ENCODE measurements at regions not wholly inside any gene's neighbourhood (a gene's known extent, or its start where the extent isn't known, plus 50 kb on each side); places are given as distances from the start of the nearest gene placed in this dataset.
"Not testable (repeated sequence)": the region's sequence is repeated elsewhere in the genome, so short reads cannot be mapped to it uniquely, and the experiment has no call there.

DNA sequence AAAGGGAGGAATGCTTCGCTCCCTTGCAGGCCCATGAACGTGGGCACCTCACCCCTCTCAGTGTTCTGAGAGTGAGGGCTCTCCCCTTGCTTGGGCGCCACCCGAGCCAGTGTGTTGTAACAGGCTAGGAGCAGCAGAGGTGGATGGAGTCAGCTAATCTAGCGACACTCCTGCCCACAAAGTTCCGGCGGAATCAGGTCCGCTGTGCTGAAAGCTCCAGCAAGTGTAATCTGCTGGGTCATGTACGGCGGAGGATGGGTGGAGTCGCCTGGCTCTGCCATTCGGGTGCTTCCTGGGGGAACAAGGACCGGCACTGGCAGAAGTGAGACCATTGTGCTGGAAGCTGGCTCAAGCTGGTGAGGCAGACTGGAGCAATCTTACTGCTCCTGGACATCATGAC is 1310.1 kb downstream of the EPHA7 start:
- H3K27me3 ChIP-seq = no peaks in the 10 kb centered on the region
- H3K36me3 ChIP-seq (replicated peaks in 1 of 2; ENCODE audit: insufficient read depth in 1 of 2, low read depth in 2 of 2) = no peaks in the 10 kb centered on the region
- intact Hi-C loops (cut with DNase I) = no loop called here
- DNase-seq (no peak), ATAC-seq (no peak)
- 83 to 93% methylated on average over 13 of the region's 13 CpGs for WGBS, 2 donors
- no peak overlapping the region for H3K4me3 ChIP-seq
- no peak for TF ChIP-seq POLR2A (IDR thresholded peaks at IDR 0.05)
- TF ChIP-seq, protein P1, sequence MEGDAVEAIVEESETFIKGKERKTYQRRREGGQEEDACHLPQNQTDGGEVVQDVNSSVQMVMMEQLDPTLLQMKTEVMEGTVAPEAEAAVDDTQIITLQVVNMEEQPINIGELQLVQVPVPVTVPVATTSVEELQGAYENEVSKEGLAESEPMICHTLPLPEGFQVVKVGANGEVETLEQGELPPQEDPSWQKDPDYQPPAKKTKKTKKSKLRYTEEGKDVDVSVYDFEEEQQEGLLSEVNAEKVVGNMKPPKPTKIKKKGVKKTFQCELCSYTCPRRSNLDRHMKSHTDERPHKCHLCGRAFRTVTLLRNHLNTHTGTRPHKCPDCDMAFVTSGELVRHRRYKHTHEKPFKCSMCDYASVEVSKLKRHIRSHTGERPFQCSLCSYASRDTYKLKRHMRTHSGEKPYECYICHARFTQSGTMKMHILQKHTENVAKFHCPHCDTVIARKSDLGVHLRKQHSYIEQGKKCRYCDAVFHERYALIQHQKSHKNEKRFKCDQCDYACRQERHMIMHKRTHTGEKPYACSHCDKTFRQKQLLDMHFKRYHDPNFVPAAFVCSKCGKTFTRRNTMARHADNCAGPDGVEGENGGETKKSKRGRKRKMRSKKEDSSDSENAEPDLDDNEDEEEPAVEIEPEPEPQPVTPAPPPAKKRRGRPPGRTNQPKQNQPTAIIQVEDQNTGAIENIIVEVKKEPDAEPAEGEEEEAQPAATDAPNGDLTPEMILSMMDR (IDR thresholded peaks at IDR 0.05) = no peak
- H3K27ac ChIP-seq = no peak overlapping the region
- H3K9me3 ChIP-seq = no peaks in the 10 kb centered on the region
- no peaks in the 10 kb centered on the region for H3K4me1 ChIP-seq

- Histone ChIP-seq H3K9me3 (peaks cover 0 to 5% (median 0%) of the 10 kb centered on the region in 3 donors), H3K4me1 (no peaks in the 10 kb centered on the region), H3K27ac (no peak overlapping the region), H3K36me3 (replicated peaks in 1 of 2; ENCODE audit: insufficient read depth in 1 of 2, low read depth in 2 of 2) (no peaks in the 10 kb centered on the region), H3K4me3 (no peak overlapping the region), H3K27me3 (no peaks in the 10 kb centered on the region)
- DNase-seq = no peak
- no peak for TF ChIP-seq POLR2A (IDR thresholded peaks at IDR 0.05)
- TF ChIP-seq, protein P1 (IDR thresholded peaks at IDR 0.05) = no peak
- intact Hi-C loops (cut with DNase I) = no loop called here
- ATAC-seq = no peak
- WGBS, 2 donors = 93 to 94% methylated on average over 2 of the region's 2 CpGs
Measured at GRCh38 chr6:92086750-92087149, 1332.6 kb downstream of the EPHA7 start.

- H3K27ac ChIP-seq; H3K36me3 ChIP-seq (replicated peaks in 1 of 2; ENCODE audit: insufficient read depth in 1 of 2, low read depth in 2 of 2); H3K9me3 ChIP-seq; ATAC-seq; H3K4me1 ChIP-seq; H3K4me3 ChIP-seq; intact Hi-C loops (cut with DNase I); DNase-seq; H3K27me3 ChIP-seq: not testable (repeated sequence)
- 73 to 86% methylated on average over 5 of the region's 5 CpGs for WGBS, 2 donors
Measured at GRCh38 chr6:92083914-92084313, 1335.4 kb downstream of the EPHA7 start.

GRCh38 chr6:92072387-92072786 is 1347.0 kb downstream of the EPHA7 start:
- no peaks in the 10 kb centered on the region for H3K36me3 ChIP-seq (replicated peaks in 1 of 2; ENCODE audit: insufficient read depth in 1 of 2, low read depth in 2 of 2)
- ATAC-seq (no peak), DNase-seq (no peak)
- TF ChIP-seq, protein P1 (IDR thresholded peaks at IDR 0.05) = no peak
- no peak for TF ChIP-seq POLR2A (IDR thresholded peaks at IDR 0.05)
- H3K9me3 ChIP-seq = no peaks in the 10 kb centered on the region
- H3K27ac ChIP-seq = no peak overlapping the region
- intact Hi-C loops (cut with DNase I) = no loop called here
- no peak overlapping the region for H3K4me3 ChIP-seq
- no peaks in the 10 kb centered on the region for H3K4me1 ChIP-seq
- no peaks in the 10 kb centered on the region for H3K27me3 ChIP-seq
- 60 to 61% methylated on average over 3 of the region's 3 CpGs for WGBS, 2 donors

DNA sequence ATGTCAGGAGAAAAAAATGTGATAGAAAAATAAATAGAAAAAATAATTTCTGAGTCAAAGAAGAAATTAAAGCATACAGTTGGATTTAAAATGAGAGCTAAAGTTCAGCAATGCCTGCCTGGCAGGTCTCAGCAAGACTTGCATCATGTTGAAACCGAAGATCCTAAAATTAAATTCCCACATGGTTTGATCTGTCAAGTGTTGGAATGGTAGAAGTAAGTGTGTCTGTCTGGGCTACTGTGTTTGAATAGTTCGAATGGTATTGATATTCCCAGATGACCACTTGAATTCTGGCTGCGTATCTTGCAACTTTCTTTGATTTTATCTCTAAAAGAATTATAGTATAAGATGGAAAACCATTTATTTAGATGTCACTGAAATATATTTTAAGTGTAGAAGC is 1349.6 kb downstream of the EPHA7 start:
- H3K4me1 ChIP-seq = no peaks in the 10 kb centered on the region
- DNase-seq (no peak), ATAC-seq (no peak)
- H3K27me3 ChIP-seq = no peaks in the 10 kb centered on the region
- no peak overlapping the region for H3K27ac ChIP-seq
- H3K4me3 ChIP-seq = no peak overlapping the region
- intact Hi-C loops (cut with DNase I) = no loop called here
- H3K9me3 ChIP-seq = no peaks in the 10 kb centered on the region
- WGBS, 2 donors = 42 to 52% methylated on average over 3 of the region's 3 CpGs
- TF ChIP-seq, protein P1 (IDR thresholded peaks at IDR 0.05) = no peak
- TF ChIP-seq POLR2A (IDR thresholded peaks at IDR 0.05) = no peak
- no peaks in the 10 kb centered on the region for H3K36me3 ChIP-seq (replicated peaks in 1 of 2; ENCODE audit: insufficient read depth in 1 of 2, low read depth in 2 of 2)

All from body of pancreas (tissue), 4 donors.